SK-N-MC (cell line): ENCODE measurements at regions not wholly inside any gene's neighbourhood (a gene's known extent, or its start where the extent isn't known, plus 50 kb on each side); places are given as distances from the start of the nearest gene placed in this dataset.

Experiments
- EZH2 ChIP-seq: fragments of 200-600 bp; sonication (generic); IDR thresholded peaks from one replicate; pipeline ENCODE4 v1.6.1; 2017; ENCODE audit warnings: antibody characterized with exemption
- FOXP2 ChIP-seq: optimal IDR thresholded peaks from 2 replicates; pipeline ENCODE3; 2011; ENCODE audit warnings: mild to moderate bottlenecking, moderate library complexity; ENCODE audit not compliant: insufficient read depth; ENCODE audit errors: extremely low read length, control extremely low read depth
- POLR2AphosphoS5 ChIP-seq: IDR thresholded peaks from 2 replicates; pipeline ENCODE4 v1.6.1; 2012; ENCODE audit warnings: mild to moderate bottlenecking, low read depth, low read length, borderline replicate concordance

GRCh38 chr20:51255417-51255816 is 232.5 kb upstream of the KCNG1 start:
- no peak for TF ChIP-seq EZH2
- no peak for TF ChIP-seq POLR2AphosphoS5
- TF ChIP-seq FOXP2, result no peak
